ENCODE measurements at regions not wholly inside any gene's neighbourhood (a gene's known extent, or its start where the extent isn't known, plus 50 kb on each side); places are given as distances from the start of the nearest gene placed in this dataset.

DNA sequence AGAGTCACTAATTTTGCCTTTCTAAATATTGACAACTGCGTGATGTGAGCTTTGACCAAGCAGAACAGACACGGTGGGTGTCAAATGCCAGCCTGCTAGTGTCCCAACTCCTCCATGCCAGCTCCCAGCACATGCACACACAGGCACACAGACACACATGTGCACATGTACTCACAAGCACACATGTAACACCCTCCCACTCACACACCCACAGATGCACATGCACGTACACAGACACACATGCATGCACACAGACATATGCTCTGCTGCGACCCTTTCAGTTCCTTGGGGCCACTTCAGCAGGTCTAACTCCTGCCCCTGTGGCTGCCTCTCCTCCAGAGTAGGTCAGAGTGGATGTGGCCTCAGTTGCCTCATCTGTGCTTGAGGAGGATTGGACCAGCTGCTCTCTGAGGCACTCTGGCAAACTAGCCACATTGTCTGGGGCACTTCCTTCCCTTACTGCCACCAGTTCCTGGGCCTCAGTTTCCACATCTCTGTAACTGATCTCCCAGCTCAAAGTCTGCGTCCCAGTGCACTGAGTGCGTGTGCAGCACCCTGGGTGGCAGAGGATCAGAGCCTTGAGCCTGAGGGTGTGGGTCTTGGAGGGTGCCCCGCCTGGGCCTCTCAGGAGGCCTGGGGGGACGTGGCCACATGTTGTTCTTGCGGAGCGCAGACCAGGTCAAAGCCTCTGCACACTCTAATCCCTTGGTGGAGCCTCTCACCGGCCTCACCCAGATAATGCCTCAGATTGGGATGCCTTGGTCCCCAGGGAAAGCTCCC lies 55.0 kb upstream of the PRR23E start:
- DNase-seq = no peak

DNA sequence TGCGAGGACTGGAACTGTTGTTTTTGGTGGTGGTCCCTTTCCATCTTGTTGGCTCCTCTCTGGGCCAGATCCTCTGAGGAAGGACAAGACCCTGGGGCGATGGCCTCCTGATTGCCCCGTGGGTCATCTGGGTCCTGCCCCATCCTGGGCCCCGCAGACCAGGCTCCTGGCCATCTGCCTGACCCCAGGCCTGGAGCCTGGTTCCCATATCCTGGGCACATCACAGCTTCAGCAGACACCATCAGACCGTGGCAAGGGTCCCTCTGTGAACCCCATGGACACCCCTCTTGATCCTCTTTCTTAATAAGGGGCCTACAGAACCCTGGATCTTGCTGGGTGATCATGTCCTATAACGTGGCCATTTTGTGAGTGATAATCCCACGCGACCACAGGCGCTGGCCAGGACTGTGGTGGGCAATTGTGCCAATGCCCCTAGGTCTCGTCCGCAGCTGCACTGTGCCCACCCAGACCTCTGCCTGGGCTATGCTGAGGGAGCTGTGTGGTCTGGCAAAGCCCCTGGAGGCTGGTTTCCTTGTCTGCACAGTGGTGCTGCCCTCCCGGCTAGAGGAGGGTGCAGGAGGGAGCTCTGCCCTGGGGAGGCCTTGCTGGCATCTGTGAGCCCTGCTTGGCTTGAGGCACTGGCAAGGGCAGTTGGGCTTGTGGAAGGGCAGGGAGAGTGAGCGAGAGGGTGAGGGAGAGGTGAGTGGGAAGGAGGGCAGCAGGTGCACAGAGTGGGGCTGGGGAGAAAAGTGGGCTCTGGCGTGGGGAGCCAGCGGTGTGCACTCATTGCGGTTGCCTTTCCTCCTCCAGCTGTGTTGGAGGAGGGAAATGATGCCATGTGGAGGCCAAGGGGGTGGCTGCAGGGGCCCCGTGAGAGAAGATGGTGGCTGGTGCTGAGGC lies 53.1 kb upstream of the PRR23E start:
- no peak for DNase-seq

GRCh38 chr3:127140501-127141460 lies 52.1 kb upstream of the PRR23E start:
- no peak for DNase-seq

DNA sequence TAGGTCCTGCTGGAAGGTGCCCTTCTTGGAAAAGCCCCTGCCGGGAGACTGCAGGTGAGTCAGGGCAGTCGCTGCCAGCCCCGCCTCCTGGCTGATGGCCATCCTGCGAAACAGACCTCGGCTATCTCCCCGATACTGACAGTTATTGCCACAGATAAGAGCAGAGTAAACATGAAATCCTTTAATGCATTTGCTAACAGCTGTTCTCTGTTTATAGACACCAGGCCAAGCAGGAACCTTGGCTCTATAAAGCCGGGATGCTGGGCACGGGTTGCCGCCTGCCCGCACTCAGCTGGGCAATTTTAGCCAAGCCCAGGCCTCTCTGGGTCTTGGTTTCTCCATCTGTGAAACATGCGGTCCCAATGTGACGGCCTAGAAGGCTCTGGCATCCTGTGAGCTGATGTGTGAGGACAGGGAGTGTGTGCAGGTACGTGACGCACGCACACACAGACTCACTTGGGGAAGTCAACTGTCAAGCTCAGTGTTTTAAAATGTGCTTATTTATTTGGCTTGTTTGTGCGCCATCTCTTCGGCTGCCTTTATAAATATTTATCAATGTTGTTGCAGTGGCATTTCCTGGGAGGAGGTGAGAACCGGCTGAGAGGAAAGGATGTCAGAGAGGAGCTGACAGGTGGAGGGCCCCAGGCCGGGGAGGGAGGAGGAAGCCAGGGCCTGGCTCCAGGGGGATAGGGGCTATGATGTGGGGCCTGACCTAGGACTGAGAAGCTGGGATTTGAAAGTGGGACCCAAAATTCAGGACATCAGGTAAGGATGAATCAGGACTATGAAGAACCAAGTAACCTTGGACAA lies 50.8 kb upstream of the PRR23E start:
- DNase-seq = no peak
